GM19035 (cell line): ENCODE measurements at regions not wholly inside any gene's neighbourhood (a gene's known extent, or its start where the extent isn't known, plus 50 kb on each side); places are given as distances from the start of the nearest gene placed in this dataset.
"Not testable (repeated sequence)": the region's sequence is repeated elsewhere in the genome, so short reads cannot be mapped to it uniquely, and the experiment has no call there.

Experiments
- ATAC-seq: cut with Tn5 transposase; IDR thresholded peaks from one replicate; pipeline ENCODE4 v1.9.1; 2021; ENCODE audit not compliant: unreplicated experiment

GRCh38 chr6:12474167-12475140 lies 184.3 kb downstream of the EDN1 start:
- no peak for ATAC-seq

GRCh38 chr6:12476484-12476883 lies 186.3 kb downstream of the EDN1 start:
- ATAC-seq = no peak

- no peak for ATAC-seq
These were observed 187.5 kb downstream of the EDN1 start for GRCh38 chr6:12477616-12478015.

GRCh38 chr6:12478921-12479320 lies 188.8 kb downstream of the EDN1 start:
- no peak for ATAC-seq

- ATAC-seq = no peak
These were observed 189.3 kb downstream of the EDN1 start for GRCh38 chr6:12479451-12479850.

GRCh38 chr6:12479881-12480280 lies 189.7 kb downstream of the EDN1 start:
- no peak for ATAC-seq

GRCh38 chr6:12480379-12480778 lies 190.2 kb downstream of the EDN1 start:
- ATAC-seq = no peak

- ATAC-seq = no peak
These were observed 191.1 kb downstream of the EDN1 start for GRCh38 chr6:12481292-12481691.

GRCh38 chr6:12481850-12482249 lies 191.7 kb downstream of the EDN1 start:
- ATAC-seq = no peak

- no peak for ATAC-seq
These were observed 192.5 kb downstream of the EDN1 start for GRCh38 chr6:12482386-12483375.

- ATAC-seq = no peak
These were observed 193.6 kb downstream of the EDN1 start for GRCh38 chr6:12483712-12484111.

GRCh38 chr6:12484519-12484918 lies 194.4 kb downstream of the EDN1 start:
- no peak for ATAC-seq

- no peak for ATAC-seq
These were observed 195.1 kb downstream of the EDN1 start for GRCh38 chr6:12485226-12485764.

- no peak for ATAC-seq
These were observed 195.7 kb downstream of the EDN1 start for GRCh38 chr6:12485837-12486236.

GRCh38 chr6:12490351-12490903 lies 200.3 kb downstream of the EDN1 start:
- ATAC-seq = no peak

- no peak for ATAC-seq
These were observed 200.9 kb downstream of the EDN1 start for GRCh38 chr6:12490904-12491571.

- not testable (repeated sequence) for ATAC-seq
These were observed 202.8 kb downstream of the EDN1 start for GRCh38 chr6:12492929-12493328.

GRCh38 chr6:12493446-12493845 lies 203.3 kb downstream of the EDN1 start:
- ATAC-seq = no peak

GRCh38 chr6:12494161-12494560 lies 204.0 kb downstream of the EDN1 start:
- no peak for ATAC-seq

GRCh38 chr6:12501990-12502389 lies 211.8 kb downstream of the EDN1 start:
- ATAC-seq = no peak
